ENCODE measurements at regions not wholly inside any gene's neighbourhood (a gene's known extent, or its start where the extent isn't known, plus 50 kb on each side); places are given as distances from the start of the nearest gene placed in this dataset.
A peak's percentile ranks its signal among the peaks of the same experiment; 100 is the strongest.

DNA sequence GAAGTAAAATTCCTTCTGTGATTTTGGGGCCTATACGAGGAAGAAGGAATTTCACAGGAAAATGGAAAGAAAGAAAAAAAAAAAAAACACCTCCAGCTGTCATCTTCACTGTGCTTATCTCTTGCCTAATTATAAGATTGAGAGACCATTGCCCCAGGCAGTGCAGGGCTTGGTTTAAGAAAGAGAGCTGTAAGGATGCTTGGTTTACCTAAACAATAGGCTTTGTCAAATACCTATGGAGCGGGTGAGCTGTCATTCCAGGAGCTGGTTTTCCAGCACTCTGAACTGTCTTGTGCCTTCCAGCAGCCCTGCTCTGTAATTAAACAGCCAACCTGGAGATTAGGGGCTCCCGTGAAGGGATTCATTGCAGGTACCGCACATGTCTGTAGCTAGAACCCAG, 137.8 kb downstream of the EDN3 start:
- no peak for DNase-seq

DNA sequence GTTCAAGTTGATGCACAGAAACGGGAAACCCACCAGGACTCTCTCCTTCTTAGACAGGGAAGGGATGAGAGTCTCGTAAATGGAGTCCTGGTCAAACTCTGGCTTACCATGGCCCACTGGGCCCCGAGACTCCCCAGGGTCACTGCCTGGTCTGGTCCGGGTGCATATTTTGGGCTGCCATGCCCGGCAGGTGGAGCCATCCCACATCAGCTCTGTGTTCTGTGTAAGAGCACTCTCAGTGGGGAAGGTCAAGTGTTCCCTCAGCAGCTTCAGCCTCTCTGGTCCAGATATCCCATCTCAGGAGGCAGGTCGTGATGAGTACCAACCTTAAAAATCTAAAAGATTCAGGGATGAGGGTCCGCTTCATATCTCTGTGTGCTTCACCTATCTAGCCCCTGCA, 138.8 kb downstream of the EDN3 start:
- no peak for DNase-seq

DNA sequence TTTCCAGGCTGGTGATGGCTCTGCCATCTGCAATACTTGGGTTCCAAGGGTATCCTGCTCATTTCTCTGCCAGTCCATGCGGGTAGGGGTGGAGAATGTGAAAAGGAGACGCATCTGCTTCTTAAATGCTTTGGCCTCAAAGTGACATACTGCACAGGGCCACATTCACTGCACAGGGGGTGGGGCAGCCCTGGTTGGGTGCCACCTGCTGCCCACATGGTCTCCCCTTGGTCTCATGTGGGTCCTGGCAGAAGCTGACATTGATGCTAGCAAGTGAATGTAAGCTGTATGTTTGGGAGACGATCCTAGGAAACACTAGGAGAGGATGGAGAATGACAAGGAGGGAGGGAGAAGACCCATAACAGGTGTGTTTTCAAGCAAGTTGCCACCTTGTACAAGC, 140.9 kb downstream of the EDN3 start:
- no peak for DNase-seq

DNA sequence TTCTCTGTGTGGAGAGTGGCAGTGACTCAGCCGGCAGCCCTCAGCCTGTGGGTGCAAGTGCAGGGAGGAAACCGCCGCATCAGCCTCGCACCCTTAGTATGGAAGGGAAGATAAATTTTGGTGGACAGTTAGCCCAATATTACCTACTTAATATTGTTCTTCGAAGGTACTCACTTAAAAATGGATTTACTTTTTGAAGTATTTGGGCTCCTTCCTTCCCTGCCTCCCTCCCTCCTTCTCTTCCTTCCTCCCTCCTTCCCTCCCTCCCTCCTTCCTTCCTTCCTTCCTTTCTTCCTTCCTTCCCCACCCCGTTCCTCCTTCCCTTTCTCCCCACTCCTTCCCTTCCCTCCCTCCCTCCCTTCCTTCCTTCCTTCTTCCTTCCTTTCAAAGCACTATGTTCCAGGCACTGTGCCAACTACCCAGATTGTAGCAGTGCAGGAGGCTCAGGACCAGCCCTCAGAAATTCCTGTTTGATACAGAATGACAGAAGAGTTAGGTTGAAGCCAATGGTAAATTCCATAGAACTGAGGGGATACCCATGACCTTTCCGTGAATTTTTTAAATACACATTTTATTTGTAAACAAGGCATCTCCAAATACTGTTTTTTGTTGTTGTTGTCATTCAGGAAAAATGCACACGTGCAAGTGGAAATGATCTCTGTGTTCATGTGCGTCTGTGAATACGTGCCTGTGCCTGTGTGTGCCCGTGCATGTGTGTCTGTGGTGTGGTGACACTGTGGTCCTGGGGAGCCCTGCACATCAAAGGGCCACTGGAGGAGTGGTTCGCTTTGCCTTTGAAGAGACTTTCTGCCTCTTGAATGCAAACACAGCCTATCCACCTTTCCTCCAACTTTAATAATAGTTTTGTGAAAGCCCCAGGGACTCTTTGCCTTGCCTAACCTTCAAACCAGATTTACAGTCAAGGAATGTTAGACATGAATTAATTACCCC, 141.7 kb downstream of the EDN3 start:
- no peak for DNase-seq

DNA sequence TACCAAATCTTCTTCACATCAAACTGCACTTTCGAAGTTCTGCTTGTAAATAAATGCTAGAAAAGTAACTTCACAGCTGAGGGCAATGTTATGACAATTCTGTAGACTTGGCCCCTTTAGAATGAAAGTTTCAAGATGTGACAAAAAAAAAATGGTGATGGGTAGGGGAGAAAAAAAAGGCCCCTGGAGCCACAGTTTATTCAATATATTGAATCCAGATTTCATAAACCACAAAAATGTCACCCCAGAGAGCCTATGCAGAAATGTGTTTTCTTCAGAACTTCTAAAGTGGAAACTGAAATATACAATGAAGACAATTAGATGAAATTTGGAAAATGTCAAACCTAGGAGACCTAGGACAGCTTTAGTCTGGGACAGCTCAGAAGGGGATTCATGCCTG, 143.1 kb downstream of the EDN3 start:
- DNase-seq: no peak

DNA sequence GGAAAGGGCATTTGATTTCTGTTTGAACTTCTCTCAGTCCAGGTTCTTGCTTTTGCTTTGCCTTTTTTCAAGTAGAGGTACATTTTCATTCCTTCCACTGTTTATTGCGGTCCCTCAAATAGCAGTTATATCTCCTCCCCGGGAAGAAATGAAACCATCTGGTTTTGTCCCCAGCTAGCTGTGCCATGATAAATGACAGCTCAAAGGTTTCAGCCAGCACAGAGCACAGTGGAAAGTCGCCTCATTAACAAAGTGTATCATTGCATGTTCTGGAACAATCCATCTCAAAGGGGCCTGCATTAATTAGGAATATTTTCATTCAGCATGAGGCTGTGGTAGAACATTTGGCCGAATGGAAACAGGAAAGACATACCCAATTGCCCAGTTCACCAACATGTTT, 146.0 kb downstream of the EDN3 start:
- DNase-seq: no peak

DNA sequence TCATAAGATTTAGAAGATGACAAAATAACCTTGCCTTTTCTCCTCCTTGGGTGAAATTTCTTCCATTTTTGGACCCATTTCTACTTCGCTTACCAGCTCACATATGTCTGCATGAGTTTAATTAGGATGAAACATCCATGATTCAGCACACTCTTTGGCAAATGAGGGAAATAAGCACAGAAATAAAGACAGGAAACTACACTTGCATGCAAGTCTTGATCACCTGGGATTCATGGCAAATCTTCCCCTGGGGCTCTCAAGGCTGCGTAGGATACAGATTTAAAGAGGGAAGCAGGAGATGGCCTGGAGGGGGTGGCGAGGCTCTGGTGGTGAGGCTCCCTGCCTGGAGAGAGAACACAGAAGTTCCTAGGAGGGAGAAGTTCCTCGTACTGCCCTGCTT, 147.8 kb downstream of the EDN3 start:
- DNase-seq: no peak

DNA sequence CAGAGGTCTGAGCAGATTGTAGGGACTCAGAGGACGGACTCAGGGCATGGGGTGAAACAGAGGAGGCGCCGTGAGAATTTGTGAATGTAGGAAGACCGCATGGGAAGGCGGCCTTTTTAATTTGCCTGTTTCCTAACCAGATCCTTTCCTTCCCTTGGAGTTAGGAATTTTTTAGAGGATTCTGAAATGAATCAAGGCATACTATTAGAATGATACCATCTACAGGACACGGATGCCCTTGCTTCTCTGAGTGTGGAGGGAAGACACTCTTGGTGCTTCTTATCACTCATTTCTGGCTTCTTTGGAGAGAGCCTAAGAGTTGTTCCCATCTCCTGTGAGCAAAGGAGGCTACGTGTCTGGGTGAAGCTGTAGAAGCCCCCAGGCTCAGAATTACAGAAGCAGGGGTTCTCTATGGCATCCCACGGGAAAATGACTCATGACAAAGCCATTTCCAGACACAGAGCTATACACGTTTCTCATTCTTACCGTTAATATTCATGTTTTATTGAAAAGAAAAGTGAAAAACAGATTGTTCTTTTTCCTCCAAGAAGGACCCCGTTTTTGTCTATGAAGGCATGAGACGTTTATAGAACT, 148.5 kb downstream of the EDN3 start:
- DNase-seq: no peak

DNA sequence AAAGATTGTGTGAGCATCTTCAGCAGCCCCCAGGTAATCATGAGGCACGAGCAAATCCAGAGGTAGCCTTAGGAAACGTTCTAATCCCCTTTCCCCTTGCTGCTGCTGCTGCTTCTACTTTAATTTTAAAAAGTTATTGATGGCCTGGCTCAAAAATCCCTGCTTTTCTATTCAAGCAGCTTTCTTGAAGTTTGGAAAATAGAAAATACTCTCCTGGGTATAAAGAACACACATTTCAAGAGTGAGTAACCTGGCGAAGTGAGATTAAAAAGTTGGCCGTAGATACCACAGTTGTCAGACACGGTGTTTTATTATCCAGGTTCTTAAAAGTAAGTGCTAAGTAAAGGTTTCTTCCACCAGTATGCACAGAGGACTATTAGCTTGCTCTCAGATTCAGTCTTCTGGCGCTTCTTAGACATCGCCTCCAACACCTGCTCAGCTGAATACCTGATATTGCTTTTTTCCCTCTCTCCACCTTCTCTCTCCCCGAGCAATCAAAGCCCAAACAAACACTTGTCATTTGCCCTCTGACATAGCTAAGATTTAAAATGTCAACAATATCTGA, 150.7 kb downstream of the EDN3 start:
- DNase-seq: no peak

DNA sequence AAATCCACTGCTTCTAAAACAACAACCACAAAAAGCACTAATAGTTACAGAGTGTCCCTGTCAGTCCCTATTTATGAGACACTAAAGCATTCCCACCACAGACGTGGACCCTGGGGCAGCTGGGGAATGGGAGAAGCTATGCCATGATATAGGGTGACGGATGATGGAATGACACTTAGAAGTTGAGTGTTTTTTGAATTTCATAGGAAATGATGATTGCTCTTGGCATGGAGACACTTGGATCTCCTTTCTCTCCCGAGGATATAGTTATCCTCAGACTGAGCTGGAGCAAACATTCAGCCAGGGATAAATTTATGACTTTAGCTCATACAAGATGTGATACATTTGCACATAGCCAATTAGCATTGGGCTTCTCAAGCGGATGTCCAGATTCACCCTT, 151.2 kb downstream of the EDN3 start:
- DNase-seq: no peak

DNA sequence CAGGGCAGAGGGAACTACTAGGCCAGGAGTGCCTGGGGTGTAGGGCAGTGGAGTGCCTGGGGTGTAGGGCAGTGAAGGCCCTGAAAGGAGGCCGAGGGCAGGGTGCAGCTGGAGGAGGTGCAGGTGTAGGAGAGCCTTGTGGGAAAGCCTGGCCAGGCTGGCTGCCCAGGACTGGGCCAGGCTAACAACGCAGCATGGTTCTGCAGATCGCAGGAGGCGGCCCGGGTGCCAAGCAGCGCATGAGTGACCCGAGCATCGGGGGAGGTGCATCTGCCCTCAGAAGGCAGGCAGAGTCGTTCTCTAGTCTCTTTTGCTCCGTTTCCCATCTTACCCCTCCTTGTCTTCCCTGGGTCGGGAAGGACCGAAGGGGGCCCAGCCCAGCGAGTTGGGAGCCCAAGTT, 151.5 kb upstream of the PHACTR3 start:
- DNase-seq: no peak

DNA sequence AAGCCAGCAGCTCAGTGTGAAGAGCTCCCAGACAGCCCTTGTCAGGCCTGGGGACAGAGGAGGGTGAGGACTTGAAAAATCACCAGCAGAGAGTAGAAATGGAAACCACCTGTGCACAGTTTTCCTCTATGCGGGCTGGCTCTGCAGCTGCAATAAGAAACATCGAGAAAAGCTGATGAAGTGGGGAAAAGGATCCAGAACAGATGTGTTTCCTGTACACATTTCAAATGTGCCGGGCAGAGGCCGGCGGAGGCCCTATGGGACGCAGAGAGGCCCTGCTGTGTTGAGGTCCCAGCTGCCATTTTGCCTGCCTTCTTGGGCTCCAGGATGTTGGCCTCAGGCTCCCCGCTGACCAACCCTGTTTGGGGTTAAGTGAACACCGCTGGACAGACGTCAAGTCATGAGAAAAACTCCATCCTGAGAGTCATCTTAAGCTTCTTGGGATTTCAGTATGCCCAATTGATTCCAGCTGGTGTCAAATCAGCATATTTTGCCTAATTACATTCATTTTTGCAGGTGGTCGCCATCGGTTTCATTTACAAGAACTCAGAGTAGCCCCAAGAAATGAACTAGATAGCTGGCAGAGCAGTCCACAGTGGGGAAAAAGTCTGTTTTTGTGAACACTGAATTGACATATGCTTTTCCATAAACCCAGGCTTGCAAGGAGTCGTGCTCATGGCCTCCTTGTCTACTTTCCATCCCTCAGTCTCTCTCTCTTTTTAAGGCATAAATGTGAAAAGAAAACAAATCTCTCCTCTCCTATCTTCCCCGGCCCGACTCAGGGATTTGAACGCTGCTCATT, 150.4 kb upstream of the PHACTR3 start:
- DNase-seq: no peak

DNA sequence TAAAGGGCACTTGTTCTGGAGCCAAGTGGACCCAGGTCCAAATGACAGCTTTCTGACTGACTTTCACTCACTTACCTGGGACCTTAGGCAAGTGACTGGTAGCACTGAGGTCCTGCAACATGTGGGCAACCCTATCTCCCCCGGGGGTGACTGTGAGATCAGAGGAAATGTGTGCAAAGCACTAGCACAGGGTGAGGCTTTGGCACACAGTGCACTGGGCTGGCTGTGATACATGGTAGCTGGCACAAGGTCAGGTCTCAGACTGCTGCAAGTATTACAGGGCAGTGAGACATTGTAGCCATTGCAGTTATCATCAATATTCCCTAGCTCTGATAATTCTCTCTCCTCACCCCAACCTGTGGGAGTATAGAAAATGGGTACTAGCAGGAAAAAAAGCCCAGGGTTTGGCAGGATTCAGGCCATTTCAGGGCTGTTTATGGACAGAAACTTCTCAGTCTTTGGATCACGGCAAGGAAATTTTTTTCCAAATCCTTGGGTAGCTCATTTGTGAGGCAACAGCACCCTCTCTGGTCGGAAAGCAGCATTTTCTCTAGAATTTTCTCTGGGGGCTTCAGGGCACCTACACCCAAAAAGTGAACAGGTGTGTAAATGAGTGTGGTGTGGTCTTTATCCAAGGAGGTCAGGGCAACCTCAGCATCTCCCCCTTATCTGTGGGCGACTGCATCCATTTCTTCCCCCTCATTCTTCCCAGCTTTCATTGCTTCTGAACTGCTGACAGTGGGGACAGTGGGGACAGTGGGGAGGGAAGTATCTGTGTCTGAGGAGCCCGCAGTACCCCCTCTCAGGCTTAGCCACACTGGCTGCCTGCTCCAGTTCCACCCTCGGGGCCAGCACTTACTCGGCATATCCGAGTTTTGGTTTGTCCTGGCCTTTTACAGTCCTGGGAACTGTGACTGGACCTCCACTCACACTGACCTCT, 148.7 kb upstream of the PHACTR3 start:
- peak; percentile 28 for DNase-seq

DNA sequence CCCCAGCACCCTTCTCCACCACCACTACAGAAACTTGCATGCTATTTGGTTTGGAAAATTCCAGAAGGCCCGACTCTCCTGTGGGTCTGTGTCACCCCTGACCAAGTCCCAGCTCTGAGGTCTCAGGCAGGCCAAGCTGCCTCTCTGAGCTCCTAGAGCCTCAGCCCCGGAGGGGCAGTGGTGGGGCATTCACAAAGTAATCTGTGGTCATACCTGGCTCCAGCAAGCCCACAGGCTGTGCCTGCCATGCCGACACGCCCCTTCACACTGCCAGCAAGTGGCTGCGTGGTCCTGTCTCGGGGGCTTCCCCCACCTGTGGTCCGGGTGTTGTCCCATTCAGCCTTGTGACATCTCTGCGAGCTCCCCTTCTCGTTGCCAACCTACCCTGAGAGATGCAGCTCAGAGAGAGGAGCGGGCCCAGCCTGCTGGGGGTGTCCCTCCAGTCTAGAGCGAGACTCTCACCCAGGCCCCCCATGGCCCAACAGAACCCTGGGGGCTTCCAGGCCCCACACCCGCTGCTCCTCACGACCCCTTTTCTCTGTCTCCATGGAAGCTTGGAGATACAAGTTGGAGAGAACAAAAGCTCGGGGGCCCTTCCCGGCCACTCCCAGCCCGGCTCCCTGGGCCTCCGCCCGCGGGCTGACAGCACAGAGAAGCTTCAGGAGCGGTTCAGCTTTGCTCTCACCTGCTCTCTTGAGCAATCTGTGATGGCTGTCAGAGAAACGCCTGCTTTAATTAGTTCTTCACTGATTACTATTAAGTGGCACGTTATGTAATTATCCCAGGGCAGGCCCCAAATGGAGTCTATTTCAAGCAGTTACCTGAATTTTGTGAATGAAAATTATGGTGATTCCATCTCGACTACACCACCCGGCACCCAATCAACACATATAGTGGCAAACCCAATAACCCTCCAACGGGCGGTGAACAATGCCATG, 147.7 kb upstream of the PHACTR3 start:
- no peak for DNase-seq

DNA sequence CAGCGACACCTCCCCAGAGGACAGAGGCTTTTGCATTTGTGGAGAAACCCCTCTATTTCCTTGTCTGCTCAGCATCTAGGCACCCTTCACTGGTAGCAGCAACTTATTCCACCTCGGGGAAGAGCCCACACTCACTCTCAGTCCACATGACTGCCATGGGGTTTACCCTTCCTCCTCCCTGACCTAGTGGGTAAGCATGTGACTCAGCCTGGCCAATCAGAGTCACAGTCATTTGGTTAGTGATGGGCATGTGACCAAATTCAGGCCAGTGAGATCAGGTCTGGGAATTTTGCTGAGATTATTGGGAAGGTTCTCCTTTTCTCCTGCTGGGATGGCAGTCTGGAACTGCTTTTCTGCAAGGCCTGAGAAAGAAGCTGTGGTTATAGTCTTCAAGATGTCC, 145.7 kb upstream of the PHACTR3 start:
- no peak for DNase-seq

DNA sequence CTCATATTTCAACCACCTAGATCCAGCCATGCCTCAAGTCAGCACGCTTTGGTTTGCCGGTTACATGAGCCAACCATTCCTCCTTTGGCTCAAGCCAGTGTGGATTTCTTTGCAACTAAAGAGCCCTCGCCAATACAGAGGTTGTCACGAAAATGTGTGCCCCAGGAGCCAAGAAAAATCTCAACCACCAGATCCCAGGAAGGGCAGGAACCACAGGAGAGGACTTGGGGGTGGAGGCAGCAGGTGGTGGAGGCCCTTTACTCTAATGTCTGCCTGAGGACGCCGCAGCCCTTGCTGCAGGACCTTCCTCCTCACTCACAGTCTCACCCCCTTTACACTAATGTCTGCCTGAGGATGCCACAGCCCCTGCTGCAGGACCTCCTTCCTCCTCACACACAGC, 144.8 kb upstream of the PHACTR3 start:
- DNase-seq: no peak

DNA sequence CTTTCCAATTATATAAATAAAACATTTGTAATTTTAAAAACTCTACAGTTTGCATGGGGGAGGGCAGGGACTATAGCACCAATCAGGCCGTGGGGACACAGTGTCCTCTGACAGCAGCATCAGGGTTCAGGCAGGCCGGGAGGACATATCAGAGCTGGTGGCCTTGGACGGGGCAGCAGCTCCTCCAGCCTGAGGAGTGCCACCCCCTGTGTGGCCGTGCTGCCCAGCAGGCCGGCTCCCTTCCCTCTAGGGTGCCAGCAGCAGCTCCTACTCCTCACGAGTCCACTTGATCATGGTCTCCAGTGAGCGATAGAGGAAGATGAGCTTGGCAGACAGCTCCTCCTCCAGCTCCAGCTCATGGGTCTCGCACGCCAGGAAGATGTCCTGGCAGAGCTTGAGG, 144.0 kb upstream of the PHACTR3 start:
- no peak for DNase-seq

DNA sequence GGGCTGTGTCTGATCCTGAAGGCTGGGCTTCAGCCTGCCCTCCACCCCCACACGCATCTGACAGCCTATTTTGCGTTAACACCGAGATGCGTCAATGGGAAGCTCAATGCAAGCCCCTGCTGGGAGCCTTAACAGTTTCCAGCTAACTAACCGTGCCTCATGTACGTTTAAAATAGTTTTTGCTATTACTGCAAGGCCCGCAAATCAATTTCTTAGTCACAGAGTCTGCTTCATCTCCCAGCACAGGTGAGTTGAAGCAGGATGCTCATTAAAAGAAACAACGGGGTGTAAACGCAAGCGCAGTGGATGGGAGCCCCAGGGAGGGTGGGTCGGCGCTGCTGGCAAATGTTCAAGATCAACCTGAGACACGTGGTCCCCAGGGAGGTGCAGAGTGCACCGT, 142.8 kb upstream of the PHACTR3 start:
- DNase-seq: no peak

DNA sequence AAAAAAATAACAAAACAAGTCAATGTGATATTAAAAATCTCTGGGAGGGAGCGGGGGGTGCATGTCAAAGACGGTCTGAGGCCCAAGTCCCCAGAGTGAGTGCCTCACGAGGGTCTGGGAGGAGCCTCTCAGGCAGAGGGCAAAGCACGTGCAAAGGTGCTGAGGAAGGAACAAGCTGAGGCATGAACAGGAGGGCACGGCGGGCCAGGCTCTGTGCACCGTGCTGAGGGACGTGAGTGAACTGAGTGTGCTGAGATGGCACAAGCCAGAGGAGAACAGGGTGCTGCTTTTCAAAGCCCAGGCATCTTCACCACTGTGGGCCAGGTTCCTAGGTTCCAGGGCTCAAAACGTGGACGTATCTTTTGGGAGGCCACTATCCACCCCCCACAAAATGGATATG, 142.1 kb upstream of the PHACTR3 start:
- DNase-seq: no peak

DNA sequence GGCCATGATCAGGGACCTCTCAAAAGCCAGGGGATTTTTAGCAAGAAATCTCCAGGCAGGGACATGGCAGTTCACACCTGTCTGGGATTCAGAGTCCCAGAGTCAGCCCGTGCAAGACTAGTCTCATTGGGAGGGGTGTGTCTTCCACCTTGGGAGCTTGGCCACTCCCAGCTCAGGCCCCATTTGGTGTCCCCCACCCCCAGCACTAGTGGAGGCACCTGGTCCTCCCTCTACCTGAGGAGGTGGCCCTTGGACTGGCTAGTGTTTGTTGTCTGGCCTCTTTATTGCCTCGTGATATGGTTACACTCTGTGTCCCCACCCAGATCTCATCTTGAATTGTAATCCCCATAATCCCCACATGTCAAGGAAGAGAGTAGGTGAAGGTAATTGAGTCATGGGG, 140.8 kb upstream of the PHACTR3 start:
- no peak for DNase-seq
